Effector memory CD4-positive, alpha-beta T cell (primary cell): ENCODE measurements at regions not wholly inside any gene's neighbourhood (a gene's known extent, or its start where the extent isn't known, plus 50 kb on each side); places are given as distances from the start of the nearest gene placed in this dataset.

Experiments used
- DNase-seq, 3 donors: peaks; one replicate each; pipeline ENCODE4 v3.0.0-alpha.2; 2020
- H3K27ac ChIP-seq: 2 replicates; pipeline ENCODE4 v1.7.0; 2013; ENCODE audit warnings: mild to moderate bottlenecking, low read length, moderate library complexity; ENCODE audit not compliant: insufficient read depth, poor library complexity, severe bottlenecking
- H3K27me3 ChIP-seq: replicated peaks from 2 replicates; pipeline ENCODE4 v1.7.0; 2013; ENCODE audit warnings: mild to moderate bottlenecking, low read length; ENCODE audit not compliant: insufficient read depth, control insufficient read depth, poor library complexity, severe bottlenecking
- H3K36me3 ChIP-seq: 2 replicates; pipeline ENCODE4 v1.7.0; 2013; ENCODE audit warnings: mild to moderate bottlenecking, low read length, moderate library complexity; ENCODE audit not compliant: control insufficient read depth, insufficient read depth
- H3K4me1 ChIP-seq: 2 replicates; pipeline ENCODE4 v1.7.0; 2013; ENCODE audit warnings: low read length, mild to moderate bottlenecking; ENCODE audit not compliant: control insufficient read depth, insufficient read depth, poor library complexity, severe bottlenecking
- H3K4me3 ChIP-seq: 2 replicates; pipeline ENCODE4 v1.7.0; 2013; ENCODE audit warnings: low read length, low read depth, mild to moderate bottlenecking; ENCODE audit not compliant: insufficient read depth, poor library complexity, severe bottlenecking
- H3K9me3 ChIP-seq: 2 replicates; pipeline ENCODE4 v1.7.0; 2013; ENCODE audit warnings: mild to moderate bottlenecking, low read length, moderate library complexity; ENCODE audit not compliant: control insufficient read depth

GRCh38 chr7:15854841-15855524, 168.5 kb upstream of the MEOX2 start:
- no peak for DNase-seq
- Histone ChIP-seq H3K4me3 (no peak overlapping the region), H3K4me1 (no peaks in the 10 kb centered on the region), H3K27me3 (no peaks in the 10 kb centered on the region), H3K27ac (no peak overlapping the region), H3K9me3 (no peaks in the 10 kb centered on the region), H3K36me3 (no peaks in the 10 kb centered on the region)

GRCh38 chr7:15853832-15854470, 167.5 kb upstream of the MEOX2 start:
- H3K27ac ChIP-seq, result no peak overlapping the region
- H3K4me3 ChIP-seq, result no peak overlapping the region
- DNase-seq, result no peak
- H3K36me3 ChIP-seq, result no peaks in the 10 kb centered on the region
- no peaks in the 10 kb centered on the region for H3K27me3 ChIP-seq
- no peaks in the 10 kb centered on the region for H3K4me1 ChIP-seq
- no peaks in the 10 kb centered on the region for H3K9me3 ChIP-seq

- no peak for DNase-seq
- Histone ChIP-seq H3K36me3 (no peaks in the 10 kb centered on the region), H3K4me3 (no peak overlapping the region), H3K9me3 (no peaks in the 10 kb centered on the region), H3K27me3 (no peaks in the 10 kb centered on the region), H3K4me1 (no peaks in the 10 kb centered on the region), H3K27ac (no peak overlapping the region)
Measured at GRCh38 chr7:15851201-15851600, 164.7 kb upstream of the MEOX2 start.

- H3K27ac ChIP-seq, result no peak overlapping the region
Measured at GRCh38 chr7:15848901-15849300, 162.4 kb upstream of the MEOX2 start.

GRCh38 chr7:15848362-15848761, 161.9 kb upstream of the MEOX2 start:
- Histone ChIP-seq H3K4me1 (no peaks in the 10 kb centered on the region), H3K4me3 (no peak overlapping the region)
- DNase-seq, result no peak

More at GRCh38 chr7:15848901-15849300, 162.4 kb upstream of the MEOX2 start:
- Histone ChIP-seq H3K9me3 (no peaks in the 10 kb centered on the region), H3K4me1 (no peaks in the 10 kb centered on the region), H3K36me3 (no peaks in the 10 kb centered on the region), H3K27me3 (no peaks in the 10 kb centered on the region), H3K4me3 (no peak overlapping the region)
- no peak for DNase-seq

GRCh38 chr7:15845868-15846267, 159.4 kb upstream of the MEOX2 start:
- no peaks in the 10 kb centered on the region for H3K36me3 ChIP-seq
- no peaks in the 10 kb centered on the region for H3K9me3 ChIP-seq
- no peaks in the 10 kb centered on the region for H3K4me1 ChIP-seq
- DNase-seq, result no peak
- no peak overlapping the region for H3K27ac ChIP-seq
- no peaks in the 10 kb centered on the region for H3K27me3 ChIP-seq
- H3K4me3 ChIP-seq, result no peak overlapping the region

More at GRCh38 chr7:15848362-15848761, 161.9 kb upstream of the MEOX2 start:
- Histone ChIP-seq H3K27me3 (no peaks in the 10 kb centered on the region), H3K36me3 (no peaks in the 10 kb centered on the region), H3K9me3 (no peaks in the 10 kb centered on the region), H3K27ac (no peak overlapping the region)

GRCh38 chr7:15845461-15845860, 159.0 kb upstream of the MEOX2 start:
- no peaks in the 10 kb centered on the region for H3K27me3 ChIP-seq
- no peaks in the 10 kb centered on the region for H3K9me3 ChIP-seq
- no peaks in the 10 kb centered on the region for H3K36me3 ChIP-seq
- H3K27ac ChIP-seq, result no peak overlapping the region
- DNase-seq, result no peak
- H3K4me3 ChIP-seq, result no peak overlapping the region
- no peaks in the 10 kb centered on the region for H3K4me1 ChIP-seq

GRCh38 chr7:15839416-15840100, 153.1 kb upstream of the MEOX2 start:
- DNase-seq, result no peak

GRCh38 chr7:15838265-15838664, 151.8 kb upstream of the MEOX2 start:
- no peaks in the 10 kb centered on the region for H3K4me1 ChIP-seq
- no peaks in the 10 kb centered on the region for H3K36me3 ChIP-seq
- no peak overlapping the region for H3K4me3 ChIP-seq
- no peak overlapping the region for H3K27ac ChIP-seq
- DNase-seq, result no peak
- H3K27me3 ChIP-seq, result no peaks in the 10 kb centered on the region
- H3K9me3 ChIP-seq, result no peaks in the 10 kb centered on the region

More at GRCh38 chr7:15839416-15840100, 153.1 kb upstream of the MEOX2 start:
- Histone ChIP-seq H3K9me3 (no peaks in the 10 kb centered on the region), H3K4me3 (no peak overlapping the region), H3K27ac (no peak overlapping the region), H3K27me3 (no peaks in the 10 kb centered on the region), H3K4me1 (no peaks in the 10 kb centered on the region), H3K36me3 (no peaks in the 10 kb centered on the region)
